K562 (cell line): ENCODE measurements at regions not wholly inside any gene's neighbourhood (a gene's known extent, or its start where the extent isn't known, plus 50 kb on each side); places are given as distances from the start of the nearest gene placed in this dataset.

Experiments
- ATAC-seq: fragments of 200-7000 bp; cut with Tn5 transposase; 3 replicates; pipeline ENCODE4 v1.9.1; 2020; ENCODE audit warnings: moderate library complexity
- BruUV-seq: library from RNA; stranded (reverse); fragments of 400-500 nt; replicated peaks from 2 replicates; lab custom pipeline; 2021; lab: Mats Ljungman, UMichigan
- CTCF ChIA-PET: fragments of 300-600 bp; formaldehyde crosslinking; extraction: SDS; loops from one replicate; lab custom pipeline; 2021; ENCODE audit warnings: low intra/inter-chr PET ratio; lab: Yijun Ruan, JAX
- POLR2A ChIA-PET: fragments of 300-600, 350-650 bp; sonication (Branson Sonifier 250); formaldehyde crosslinking; extraction: SDS; loops from one replicate; lab custom pipeline; 2021; ENCODE audit warnings: antibody characterized with exemption, inconsistent platforms; lab: Yijun Ruan, JAX
- DNase-seq, 4 experiments: peaks; one replicate each; pipeline versions ENCODE4 v3.0.0 to v3.0.0-alpha.2; 2011 to 2018; ENCODE audit warnings: low spot score in 3 of 4, mixed read lengths in 3 of 4; ENCODE audit errors: extremely low read depth in 1 of 4
- FAIRE-seq: peaks from 2 replicates; lab custom pipeline; 2011; peaks lifted over from hg19 to GRCh38; lab: Jason Lieb, UNC
- H2AFZ ChIP-seq: 2 replicates; pipeline ENCODE4 v1.6.0; 2011; ENCODE audit warnings: low read depth, low read length, control low read depth, inconsistent platforms
- H3K27ac ChIP-seq: fragments of 200-600 bp; 3 replicates; pipeline ENCODE4 v1.8.0; 2011; ENCODE audit warnings: low read depth, mild to moderate bottlenecking, control low read depth, inconsistent platforms, low read length, moderate library complexity, mixed read lengths; ENCODE audit errors: extremely low read depth
- H3K27me3 ChIP-seq, 2 experiments: fragments of 300-600 bp in 1 of 2; 2 replicates in 1 of 2; 3 replicates in 1 of 2; pipeline versions ENCODE4 v1.6.0 to v1.8.0; 2011; ENCODE audit warnings: inconsistent platforms in 2 of 2, low read length in 2 of 2, mild to moderate bottlenecking in 1 of 2, mixed read lengths in 1 of 2, moderate library complexity in 1 of 2; ENCODE audit not compliant: control insufficient read depth in 2 of 2, insufficient read depth in 2 of 2
- H3K36me3 ChIP-seq: fragments of 300-600 bp; 3 replicates; pipeline ENCODE4 v1.8.0; 2011; ENCODE audit warnings: mild to moderate bottlenecking, low read length, inconsistent platforms; ENCODE audit not compliant: control insufficient read depth, insufficient read depth
- H3K4me1 ChIP-seq, 2 experiments: fragments of 200-600 bp in 1 of 2; replicated peaks in 1 of 2; 2 replicates in 1 of 2; 3 replicates in 1 of 2; pipeline versions ENCODE4 v1.5.1 to v1.8.0; 2011; ENCODE audit warnings: inconsistent platforms in 2 of 2, low read length in 2 of 2, mild to moderate bottlenecking in 1 of 2, mixed read lengths in 1 of 2, moderate library complexity in 1 of 2; ENCODE audit not compliant: control insufficient read depth in 2 of 2, insufficient read depth in 2 of 2
- H3K4me2 ChIP-seq: 2 replicates; pipeline ENCODE4 v1.6.1; 2011; ENCODE audit warnings: low read length, control low read depth, inconsistent platforms, mixed read lengths; ENCODE audit not compliant: insufficient read depth
- H3K4me3 ChIP-seq: fragments of 200-600 bp; sonication (generic), shearing (Covaris generic); 2 replicates; pipeline ENCODE4 v1.5.1; 2016; ENCODE audit warnings: control low read depth, inconsistent platforms
- H3K79me2 ChIP-seq: fragments of 200-600 bp; 3 replicates; pipeline ENCODE4 v1.8.0; 2011; ENCODE audit warnings: low read length, inconsistent platforms; ENCODE audit not compliant: control insufficient read depth, insufficient read depth
- H3K9ac ChIP-seq, 2 experiments: 2 replicates each; pipeline versions ENCODE4 v1.6.0 to v1.6.1; 2011; ENCODE audit warnings: low read depth in 2 of 2, low read length in 2 of 2, control low read depth in 1 of 2, inconsistent platforms in 1 of 2, mild to moderate bottlenecking in 1 of 2, mixed read lengths in 1 of 2; ENCODE audit not compliant: insufficient read depth in 1 of 2
- H3K9me1 ChIP-seq: one replicate; pipeline ENCODE4 v1.6.0; 2011; ENCODE audit warnings: inconsistent platforms, mild to moderate bottlenecking, low read length, moderate library complexity; ENCODE audit not compliant: control insufficient read depth, insufficient read depth
- H3K9me3 ChIP-seq: replicated peaks from 2 replicates; pipeline ENCODE4 v1.5.1; 2011; ENCODE audit warnings: low read depth, low read length, inconsistent platforms; ENCODE audit not compliant: control insufficient read depth, insufficient read depth
- H4K20me1 ChIP-seq: replicated peaks from 2 replicates; pipeline ENCODE4 v1.6.1; 2011; ENCODE audit warnings: low read length, inconsistent platforms, mixed read lengths; ENCODE audit not compliant: control insufficient read depth, insufficient read depth
- ELF4 ChIP-seq: fragments of 450-650 bp; formaldehyde crosslinking; IDR thresholded peaks from 2 replicates; pipeline ENCODE4 v1.4.0; 2022; ENCODE audit warnings: missing genetic modification characterization
- ILF3 ChIP-seq: fragments of 450-650 bp; IDR thresholded peaks from 2 replicates; pipeline ENCODE4 v1.6.1; 2018; ENCODE audit warnings: antibody characterized with exemption, mild to moderate bottlenecking, moderate library complexity, borderline replicate concordance
- KDM2B ChIP-seq: fragments of 250-450 bp; sonication (Bioruptor Pico); IDR thresholded peaks from 2 replicates; pipeline ENCODE4 v1.8.0; 2021; ENCODE audit warnings: mild to moderate bottlenecking, moderate library complexity
- MED1 ChIP-seq: sonication (generic); formaldehyde crosslinking; IDR thresholded peaks from 2 replicates; pipeline ENCODE4 v1.8.1; 2023; ENCODE audit warnings: missing genetic modification reagents, borderline replicate concordance
- MEF2A ChIP-seq: IDR thresholded peaks from 2 replicates; pipeline ENCODE4 v1.6.1; 2011; ENCODE audit warnings: low read depth, mild to moderate bottlenecking, low read length, moderate library complexity; ENCODE audit not compliant: control insufficient read depth
- MLX ChIP-seq, 2 experiments: fragments of 450-650 bp in 1 of 2; sonication (generic) in 1 of 2; formaldehyde crosslinking; conservative IDR thresholded peaks; 2 replicates each; pipeline versions ENCODE4 v1.4.0 to v1.8.1; 2020 to 2022; ENCODE audit warnings: mild to moderate bottlenecking in 1 of 2, missing genetic modification reagents in 1 of 2
- NR4A1 ChIP-seq, 2 experiments: fragments of 250-450 bp in 1 of 2; fragments of 450-650 bp in 1 of 2; sonication (Bioruptor Pico) in 1 of 2; IDR thresholded peaks; 2 replicates each; pipeline versions ENCODE4 v1.4.0 to v1.6.1; 2016 to 2020; ENCODE audit warnings: mild to moderate bottlenecking in 2 of 2, missing compliant biosample characterization in 1 of 2, missing genetic modification characterization in 1 of 2, moderate library complexity in 1 of 2
- POLR2AphosphoS2 ChIP-seq: IDR thresholded peaks from 2 replicates; pipeline ENCODE4 v1.6.1; 2012; ENCODE audit warnings: low read length, improper control_type of control experiment
- POLR2B ChIP-seq: fragments of 450-650 bp; IDR thresholded peaks from 2 replicates; pipeline ENCODE4 v1.6.1; 2018; ENCODE audit warnings: low read depth; ENCODE audit not compliant: partially characterized antibody
- THAP12 ChIP-seq: fragments of 250-450 bp; sonication (Bioruptor Pico); IDR thresholded peaks from 2 replicates; pipeline ENCODE4 v1.9.0; 2021; ENCODE audit warnings: mild to moderate bottlenecking, inconsistent platforms
- UBTF ChIP-seq, 2 experiments: IDR thresholded peaks; 2 replicates each; pipeline ENCODE4 v1.6.1; 2012; ENCODE audit warnings: improper control_type of control experiment in 2 of 2, low read depth in 2 of 2, low read length in 2 of 2, borderline replicate concordance in 1 of 2
- ZNF780A ChIP-seq: fragments of 250-450 bp; sonication (Bioruptor Pico); IDR thresholded peaks from 2 replicates; pipeline ENCODE4 v1.5.0; 2021; ENCODE audit warnings: mild to moderate bottlenecking
- WGBS: fragments of 100-300 bp; shearing (Covaris generic); methylation state at CpG from one replicate; pipeline ENCODE4 v1.1.6; 2016; ENCODE audit warnings: low coverage, mixed read lengths; ENCODE audit not compliant: insufficient coverage; ENCODE audit errors: missing lambda C conversion rate; 5-methylcytosine and 5-hydroxymethylcytosine counted together
- in situ Hi-C: fragments of 300-500 bp; cut with MboI; formaldehyde crosslinking; loops from 4 replicates; pipeline ENCODE4 v1.15.0; 2018; ENCODE audit warnings: inconsistent platforms, mixed read lengths
- intact Hi-C: fragments of 100-400 bp; cut with micrococcal nuclease; formaldehyde crosslinking; loops from 2 replicates; pipeline ENCODE4 v1.14.2; 2022
- TF ChIP-seq, protein P1 (sequence below): fragments of 250-450 bp; sonication (Bioruptor Pico); IDR thresholded peaks from 2 replicates; pipeline ENCODE4 v1.5.0; 2020; ENCODE audit warnings: mild to moderate bottlenecking, borderline replicate concordance

- no peaks in the 10 kb centered on the region for H3K36me3 ChIP-seq
- intact Hi-C loops (no loop called here), in situ Hi-C loops (loop anchor here (25.0 kb wide), 1 partner anchor 649 kb away; no protein-coding TSS in a partner anchor)
- H3K9me1 ChIP-seq = no peaks in the 10 kb centered on the region
- POLR2A ChIA-PET = interaction anchor here (0.6 to 1.6 kb wide), 6 partner anchors 9 to 22 kb away, joined by 3 to 7 read pairs (median 4); no protein-coding TSS in a partner anchor
- H3K4me2 ChIP-seq = no peak overlapping the region
- no TSS peak for BruUV-seq
- peaks cover 2 to 32% of the 10 kb centered on the region in 2 experiments; a peak in 3 of 5 replicates for H3K27me3 ChIP-seq
- no peak overlapping the region for H2AFZ ChIP-seq
- H3K9me3 ChIP-seq = no peaks in the 10 kb centered on the region
- no peaks in the 10 kb centered on the region for H3K79me2 ChIP-seq
- DNase-seq (no peak), ATAC-seq (no peak), FAIRE-seq (no peak)
- CTCF ChIA-PET = no interaction called here
- no peaks in the 10 kb centered on the region for H3K4me1 ChIP-seq
- no peak overlapping the region for H3K4me3 ChIP-seq
- no peak overlapping the region for H3K9ac ChIP-seq
- no peak overlapping the region for H3K27ac ChIP-seq
- WGBS = 3% methylated on average over 2 of the region's 2 CpGs
- H4K20me1 ChIP-seq = no peaks in the 10 kb centered on the region
- no peak for TF ChIP-seq ELF4 (CRISPR knock-in tag)
- no peak for TF ChIP-seq ILF3
- TF ChIP-seq POLR2AphosphoS2 = no peak
- no peak for TF ChIP-seq MLX (CRISPR knock-in tag; conservative IDR thresholded peaks at IDR 0.05)
- TF ChIP-seq, protein P1, sequence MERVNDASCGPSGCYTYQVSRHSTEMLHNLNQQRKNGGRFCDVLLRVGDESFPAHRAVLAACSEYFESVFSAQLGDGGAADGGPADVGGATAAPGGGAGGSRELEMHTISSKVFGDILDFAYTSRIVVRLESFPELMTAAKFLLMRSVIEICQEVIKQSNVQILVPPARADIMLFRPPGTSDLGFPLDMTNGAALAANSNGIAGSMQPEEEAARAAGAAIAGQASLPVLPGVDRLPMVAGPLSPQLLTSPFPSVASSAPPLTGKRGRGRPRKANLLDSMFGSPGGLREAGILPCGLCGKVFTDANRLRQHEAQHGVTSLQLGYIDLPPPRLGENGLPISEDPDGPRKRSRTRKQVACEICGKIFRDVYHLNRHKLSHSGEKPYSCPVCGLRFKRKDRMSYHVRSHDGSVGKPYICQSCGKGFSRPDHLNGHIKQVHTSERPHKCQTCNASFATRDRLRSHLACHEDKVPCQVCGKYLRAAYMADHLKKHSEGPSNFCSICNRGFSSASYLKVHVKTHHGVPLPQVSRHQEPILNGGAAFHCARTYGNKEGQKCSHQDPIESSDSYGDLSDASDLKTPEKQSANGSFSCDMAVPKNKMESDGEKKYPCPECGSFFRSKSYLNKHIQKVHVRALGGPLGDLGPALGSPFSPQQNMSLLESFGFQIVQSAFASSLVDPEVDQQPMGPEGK (CRISPR knock-in tag) = no peak
- TF ChIP-seq MED1 (CRISPR knock-in tag) = no peak
- TF ChIP-seq MEF2A = no peak
- TF ChIP-seq UBTF (IDR thresholded peaks at IDR 0.05; ENCODE audit: borderline replicate concordance in 1 of 2, low read depth in 2 of 2, low read length in 2 of 2) = no peak
- no peak for TF ChIP-seq ZNF780A (CRISPR knock-in tag)
- TF ChIP-seq NR4A1 (CRISPR knock-in tag; IDR thresholded peaks at IDR 0.05) = no peak
- TF ChIP-seq NR4A1 (tag; IDR thresholded peaks at IDR 0.05) = no peak
- TF ChIP-seq POLR2B = no peak
- no peak for TF ChIP-seq KDM2B
- TF ChIP-seq THAP12 = no peak
Observed at GRCh38 chr3:44186712-44187111, 55.0 kb upstream of the TOPAZ1 start.
